ENCODE measurements at regions not wholly inside any gene's neighbourhood (a gene's known extent, or its start where the extent isn't known, plus 50 kb on each side); places are given as distances from the start of the nearest gene placed in this dataset.

DNA sequence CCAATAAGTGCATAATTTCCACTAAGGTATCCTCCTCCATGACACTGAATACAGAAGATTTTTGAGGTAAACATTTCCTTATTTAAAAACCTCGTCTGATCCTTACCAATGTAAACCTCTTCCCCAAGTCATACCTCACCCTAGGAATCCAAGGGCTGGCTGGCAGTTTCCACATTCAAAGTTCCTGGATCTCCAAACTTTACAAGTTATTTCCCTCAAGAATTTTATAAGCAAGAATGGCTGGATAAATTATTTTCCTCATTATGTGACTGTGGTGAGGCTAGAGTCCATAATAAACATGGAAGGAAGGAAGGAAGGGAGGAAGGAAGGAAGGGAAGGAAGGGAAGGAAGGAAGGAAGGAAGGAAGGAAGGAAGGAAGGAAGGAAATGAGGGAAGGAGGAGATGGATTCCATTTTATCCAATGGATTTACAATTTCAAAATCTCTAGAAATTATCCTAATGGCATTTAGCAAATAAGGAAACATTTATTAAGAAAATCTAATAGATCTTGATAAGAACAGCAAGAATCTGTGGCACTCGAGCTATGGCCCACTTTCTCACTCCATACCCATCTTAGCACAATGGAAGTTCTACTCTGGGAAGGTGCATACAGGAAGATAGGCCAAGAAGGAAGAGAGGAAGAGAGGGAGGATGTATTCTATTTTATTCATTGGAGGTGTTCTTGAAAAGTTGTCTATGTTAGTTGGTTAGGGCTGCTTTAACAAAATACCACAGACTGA, 477.8 kb upstream of the TMPO start:
- H3K79me2 ChIP-seq (ENCODE audit: low read length): no peaks in the 10 kb centered on the region
- H3K9me2 ChIP-seq (replicated peaks; ENCODE audit: insufficient read depth, low read length): no peaks in the 10 kb centered on the region
- H3F3A ChIP-seq (ENCODE audit: insufficient read depth, low read length): no peaks in the 10 kb centered on the region
- H3K27me3 ChIP-seq (replicated peaks; ENCODE audit: insufficient read depth, low read length): no peaks in the 10 kb centered on the region
- DNase-seq: no peak
- no peaks in the 10 kb centered on the region for H3K9me3 ChIP-seq (replicated peaks; ENCODE audit: insufficient read depth, low read length)
- TF ChIP-seq EZH2 (optimal IDR thresholded peaks at IDR 0.05; ENCODE audit: low read depth, low read length) (no peak), EZH2phosphoT487 (IDR thresholded peaks at IDR 0.05; ENCODE audit: low read length) (no peak)
- TF ChIP-seq, protein P1, sequence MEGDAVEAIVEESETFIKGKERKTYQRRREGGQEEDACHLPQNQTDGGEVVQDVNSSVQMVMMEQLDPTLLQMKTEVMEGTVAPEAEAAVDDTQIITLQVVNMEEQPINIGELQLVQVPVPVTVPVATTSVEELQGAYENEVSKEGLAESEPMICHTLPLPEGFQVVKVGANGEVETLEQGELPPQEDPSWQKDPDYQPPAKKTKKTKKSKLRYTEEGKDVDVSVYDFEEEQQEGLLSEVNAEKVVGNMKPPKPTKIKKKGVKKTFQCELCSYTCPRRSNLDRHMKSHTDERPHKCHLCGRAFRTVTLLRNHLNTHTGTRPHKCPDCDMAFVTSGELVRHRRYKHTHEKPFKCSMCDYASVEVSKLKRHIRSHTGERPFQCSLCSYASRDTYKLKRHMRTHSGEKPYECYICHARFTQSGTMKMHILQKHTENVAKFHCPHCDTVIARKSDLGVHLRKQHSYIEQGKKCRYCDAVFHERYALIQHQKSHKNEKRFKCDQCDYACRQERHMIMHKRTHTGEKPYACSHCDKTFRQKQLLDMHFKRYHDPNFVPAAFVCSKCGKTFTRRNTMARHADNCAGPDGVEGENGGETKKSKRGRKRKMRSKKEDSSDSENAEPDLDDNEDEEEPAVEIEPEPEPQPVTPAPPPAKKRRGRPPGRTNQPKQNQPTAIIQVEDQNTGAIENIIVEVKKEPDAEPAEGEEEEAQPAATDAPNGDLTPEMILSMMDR (IDR thresholded peaks at IDR 0.05; ENCODE audit: low read length): no peak
- no peak overlapping the region for H3K9ac ChIP-seq (ENCODE audit: low read length)
- H3K27ac ChIP-seq (ENCODE audit: low read length): no peak overlapping the region
- no peaks in the 10 kb centered on the region for H3K36me3 ChIP-seq (replicated peaks; ENCODE audit: insufficient read depth, low read length)
- H3K4me1 ChIP-seq (ENCODE audit: low read length): no peaks in the 10 kb centered on the region
- H4K20me1 ChIP-seq (ENCODE audit: insufficient read depth, low read length): no peaks in the 10 kb centered on the region
- H2AFZ ChIP-seq (ENCODE audit: low read length): no peak overlapping the region
- H3K4me2 ChIP-seq (ENCODE audit: low read depth, low read length): no peak overlapping the region
- H3K4me3 ChIP-seq (ENCODE audit: low read length): no peak overlapping the region

GRCh38 chr12:98042668-98043067, 472.7 kb upstream of the TMPO start:
- no peaks in the 10 kb centered on the region for H3K36me3 ChIP-seq (replicated peaks; ENCODE audit: insufficient read depth, low read length)
- H3F3A ChIP-seq (ENCODE audit: insufficient read depth, low read length): no peaks in the 10 kb centered on the region
- H3K9ac ChIP-seq (ENCODE audit: low read length): no peak overlapping the region
- H3K4me1 ChIP-seq (ENCODE audit: low read length): no peaks in the 10 kb centered on the region
- no peaks in the 10 kb centered on the region for H3K9me2 ChIP-seq (replicated peaks; ENCODE audit: insufficient read depth, low read length)
- H2AFZ ChIP-seq (ENCODE audit: low read length): no peak overlapping the region
- H3K9me3 ChIP-seq (replicated peaks; ENCODE audit: insufficient read depth, low read length): no peaks in the 10 kb centered on the region
- H3K27ac ChIP-seq (ENCODE audit: low read length): no peak overlapping the region
- DNase-seq: no peak
- TF ChIP-seq EZH2phosphoT487 (IDR thresholded peaks at IDR 0.05; ENCODE audit: low read length): no peak
- no peak for TF ChIP-seq EZH2 (optimal IDR thresholded peaks at IDR 0.05; ENCODE audit: low read depth, low read length)
- TF ChIP-seq, protein P1 (IDR thresholded peaks at IDR 0.05; ENCODE audit: low read length): no peak
- no peak overlapping the region for H3K4me3 ChIP-seq (ENCODE audit: low read length)
- no peaks in the 10 kb centered on the region for H3K27me3 ChIP-seq (replicated peaks; ENCODE audit: insufficient read depth, low read length)
- no peaks in the 10 kb centered on the region for H4K20me1 ChIP-seq (ENCODE audit: insufficient read depth, low read length)
- no peaks in the 10 kb centered on the region for H3K79me2 ChIP-seq (ENCODE audit: low read length)
- no peak overlapping the region for H3K4me2 ChIP-seq (ENCODE audit: low read depth, low read length)

- Histone ChIP-seq H3K36me3 (replicated peaks; ENCODE audit: insufficient read depth, low read length) (no peaks in the 10 kb centered on the region), H3K79me2 (ENCODE audit: low read length) (no peaks in the 10 kb centered on the region), H3K9ac (ENCODE audit: low read length) (no peak overlapping the region), H3K9me2 (replicated peaks; ENCODE audit: insufficient read depth, low read length) (no peaks in the 10 kb centered on the region), H2AFZ (ENCODE audit: low read length) (no peak overlapping the region), H3K9me3 (replicated peaks; ENCODE audit: insufficient read depth, low read length) (no peaks in the 10 kb centered on the region), H3K27ac (ENCODE audit: low read length) (no peak overlapping the region), H3K4me3 (ENCODE audit: low read length) (no peak overlapping the region), H3K27me3 (replicated peaks; ENCODE audit: insufficient read depth, low read length) (no peaks in the 10 kb centered on the region), H4K20me1 (ENCODE audit: insufficient read depth, low read length) (no peaks in the 10 kb centered on the region), H3F3A (ENCODE audit: insufficient read depth, low read length) (no peaks in the 10 kb centered on the region), H3K4me1 (ENCODE audit: low read length) (no peaks in the 10 kb centered on the region), H3K4me2 (ENCODE audit: low read depth, low read length) (no peak overlapping the region)
- no peak for TF ChIP-seq EZH2phosphoT487 (IDR thresholded peaks at IDR 0.05; ENCODE audit: low read length)
- TF ChIP-seq, protein P1 (IDR thresholded peaks at IDR 0.05; ENCODE audit: low read length): no peak
- no peak for TF ChIP-seq EZH2 (optimal IDR thresholded peaks at IDR 0.05; ENCODE audit: low read depth, low read length)
- no peak for DNase-seq
These were observed 470.0 kb upstream of the TMPO start for GRCh38 chr12:98045395-98045794.
